Transverse colon (tissue), 4 donors: ENCODE measurements at regions not wholly inside any gene's neighbourhood (a gene's known extent, or its start where the extent isn't known, plus 50 kb on each side); places are given as distances from the start of the nearest gene placed in this dataset.

ENCODE experiments used
- POLR2A ChIP-seq: fragments of 450-650 bp; IDR thresholded peaks from one replicate; pipeline ENCODE4 v1.6.1; 2016; ENCODE audit warnings: antibody characterized with exemption, mild to moderate bottlenecking, moderate library complexity
- POLR2AphosphoS5 ChIP-seq, 3 donors: sonication (generic); formaldehyde crosslinking; IDR thresholded peaks; one replicate each; pipeline ENCODE4 v1.6.1; 2016; ENCODE audit warnings: antibody characterized with exemption in 3 of 3
- TF ChIP-seq, protein P1 (sequence below), 5 experiments: fragments of 200-600 bp in 3 of 5; fragments of 450-650 bp in 2 of 5; sonication (generic) in 3 of 5; IDR thresholded peaks; 1 replicate in 2 of 5; 2 replicates in 3 of 5; pipeline ENCODE4 v1.5.1; 2016 to 2017; ENCODE audit warnings: antibody characterized with exemption in 5 of 5, inconsistent platforms in 3 of 5, mild to moderate bottlenecking in 2 of 5, moderate library complexity in 1 of 5

DNA sequence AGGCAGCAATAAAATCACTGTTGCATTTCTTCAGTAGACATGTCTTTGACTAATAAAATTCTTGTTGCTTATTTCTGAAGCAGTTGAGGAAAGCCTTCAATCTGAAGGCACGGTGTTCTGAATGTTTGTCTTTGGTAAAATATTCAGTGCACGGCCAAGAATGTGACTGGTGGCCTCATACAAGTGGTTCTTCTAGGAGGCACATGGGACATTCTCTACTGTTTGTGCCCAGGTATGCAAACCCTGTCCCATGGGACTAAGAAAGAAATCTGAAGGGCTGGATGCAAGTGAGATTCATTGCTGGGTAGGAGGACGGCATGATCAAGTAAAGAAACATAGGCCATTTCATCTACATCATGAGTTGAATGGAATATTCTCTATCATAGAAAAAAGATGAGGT is 250.6 kb upstream of the NR2F2 start:
- TF ChIP-seq, protein P1, sequence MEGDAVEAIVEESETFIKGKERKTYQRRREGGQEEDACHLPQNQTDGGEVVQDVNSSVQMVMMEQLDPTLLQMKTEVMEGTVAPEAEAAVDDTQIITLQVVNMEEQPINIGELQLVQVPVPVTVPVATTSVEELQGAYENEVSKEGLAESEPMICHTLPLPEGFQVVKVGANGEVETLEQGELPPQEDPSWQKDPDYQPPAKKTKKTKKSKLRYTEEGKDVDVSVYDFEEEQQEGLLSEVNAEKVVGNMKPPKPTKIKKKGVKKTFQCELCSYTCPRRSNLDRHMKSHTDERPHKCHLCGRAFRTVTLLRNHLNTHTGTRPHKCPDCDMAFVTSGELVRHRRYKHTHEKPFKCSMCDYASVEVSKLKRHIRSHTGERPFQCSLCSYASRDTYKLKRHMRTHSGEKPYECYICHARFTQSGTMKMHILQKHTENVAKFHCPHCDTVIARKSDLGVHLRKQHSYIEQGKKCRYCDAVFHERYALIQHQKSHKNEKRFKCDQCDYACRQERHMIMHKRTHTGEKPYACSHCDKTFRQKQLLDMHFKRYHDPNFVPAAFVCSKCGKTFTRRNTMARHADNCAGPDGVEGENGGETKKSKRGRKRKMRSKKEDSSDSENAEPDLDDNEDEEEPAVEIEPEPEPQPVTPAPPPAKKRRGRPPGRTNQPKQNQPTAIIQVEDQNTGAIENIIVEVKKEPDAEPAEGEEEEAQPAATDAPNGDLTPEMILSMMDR (IDR thresholded peaks at IDR 0.05), result no peak
- TF ChIP-seq POLR2A, result no peak
- TF ChIP-seq POLR2AphosphoS5 (IDR thresholded peaks at IDR 0.05), result no peak
